ENCODE measurements at regions not wholly inside any gene's neighbourhood (a gene's known extent, or its start where the extent isn't known, plus 50 kb on each side); places are given as distances from the start of the nearest gene placed in this dataset.

DNA sequence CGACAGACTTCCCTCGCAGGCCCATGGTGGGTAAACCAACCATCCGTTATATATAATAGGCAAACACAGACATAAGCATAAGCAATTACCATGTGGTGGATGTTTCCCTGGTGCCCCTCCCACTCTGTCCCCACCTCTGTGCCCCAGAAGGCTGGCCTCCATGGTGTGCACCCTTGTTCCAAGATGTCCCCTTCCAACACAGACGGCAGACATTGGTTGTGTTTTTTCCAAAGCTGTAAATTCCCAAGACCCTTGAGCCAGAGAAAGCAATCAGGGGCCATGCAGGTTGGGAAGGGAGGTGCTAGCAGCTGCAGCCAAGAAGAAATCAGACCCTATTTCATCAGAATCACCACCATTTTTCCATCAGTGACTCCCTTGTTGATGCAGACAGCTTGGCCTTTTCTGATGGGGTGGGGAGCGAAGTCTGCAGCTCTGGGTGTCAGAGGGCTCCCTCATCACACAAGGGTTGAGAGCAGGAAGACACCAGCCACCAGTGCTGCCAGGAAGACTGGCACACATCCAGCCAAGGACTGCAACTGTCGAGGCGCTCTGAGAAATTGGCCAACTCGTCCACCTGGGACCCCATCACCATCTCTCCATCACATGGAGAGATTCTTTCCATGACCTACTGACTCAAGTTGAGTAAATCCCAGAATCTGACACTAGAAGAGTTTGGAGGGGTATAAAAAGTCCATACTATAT lies 86.8 kb upstream of the CHST15 start:
- FAIRE-seq (no peak), DNase-seq (ENCODE audit: low read depth, low spot score) (no peak)
- Histone ChIP-seq H3K79me2 (ENCODE audit: control insufficient read depth, insufficient read depth, low read length) (no peaks in the 10 kb centered on the region), H3K4me2 (ENCODE audit: control insufficient read depth, extremely low read depth, insufficient read depth, low read depth, low read length) (no peak overlapping the region), H3K27me3 (ENCODE audit: control insufficient read depth, extremely low read depth, insufficient read depth, low read length) (no peaks in the 10 kb centered on the region), H3K4me3 (ENCODE audit: control insufficient read depth in 2 of 3, extremely low read depth in 1 of 3, insufficient read depth in 2 of 3, low read depth in 1 of 3, low read length in 3 of 3) (no peak overlapping the region), H3K4me1 (ENCODE audit: control insufficient read depth, extremely low read depth, insufficient read depth, low read length) (peaks cover 19% of the 10 kb centered on the region), H3K27ac (ENCODE audit: control insufficient read depth, insufficient read depth, low read length) (no peak overlapping the region), H3K9me3 (ENCODE audit: control insufficient read depth, low read depth, low read length) (no peaks in the 10 kb centered on the region), H3K9ac (ENCODE audit: control insufficient read depth, extremely low read depth, insufficient read depth, low read length) (no peak overlapping the region), H3K9me1 (ENCODE audit: control insufficient read depth, extremely low read depth, insufficient read depth, low read length) (no peaks in the 10 kb centered on the region), H4K20me1 (ENCODE audit: control insufficient read depth, extremely low read depth, insufficient read depth, low read length) (no peaks in the 10 kb centered on the region), H3K36me3 (ENCODE audit: control insufficient read depth in 2 of 2, extremely low read depth in 1 of 2, insufficient read depth in 2 of 2, low read length in 2 of 2) (no peaks in the 10 kb centered on the region), H2AFZ (ENCODE audit: control insufficient read depth, low read length) (no peak overlapping the region)
- no peak for TF ChIP-seq EZH2 (IDR thresholded peaks at IDR 0.05; ENCODE audit: low read length)
- TF ChIP-seq, protein P1, sequence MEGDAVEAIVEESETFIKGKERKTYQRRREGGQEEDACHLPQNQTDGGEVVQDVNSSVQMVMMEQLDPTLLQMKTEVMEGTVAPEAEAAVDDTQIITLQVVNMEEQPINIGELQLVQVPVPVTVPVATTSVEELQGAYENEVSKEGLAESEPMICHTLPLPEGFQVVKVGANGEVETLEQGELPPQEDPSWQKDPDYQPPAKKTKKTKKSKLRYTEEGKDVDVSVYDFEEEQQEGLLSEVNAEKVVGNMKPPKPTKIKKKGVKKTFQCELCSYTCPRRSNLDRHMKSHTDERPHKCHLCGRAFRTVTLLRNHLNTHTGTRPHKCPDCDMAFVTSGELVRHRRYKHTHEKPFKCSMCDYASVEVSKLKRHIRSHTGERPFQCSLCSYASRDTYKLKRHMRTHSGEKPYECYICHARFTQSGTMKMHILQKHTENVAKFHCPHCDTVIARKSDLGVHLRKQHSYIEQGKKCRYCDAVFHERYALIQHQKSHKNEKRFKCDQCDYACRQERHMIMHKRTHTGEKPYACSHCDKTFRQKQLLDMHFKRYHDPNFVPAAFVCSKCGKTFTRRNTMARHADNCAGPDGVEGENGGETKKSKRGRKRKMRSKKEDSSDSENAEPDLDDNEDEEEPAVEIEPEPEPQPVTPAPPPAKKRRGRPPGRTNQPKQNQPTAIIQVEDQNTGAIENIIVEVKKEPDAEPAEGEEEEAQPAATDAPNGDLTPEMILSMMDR (optimal IDR thresholded peaks at IDR 0.05 in 1 of 3, IDR thresholded peaks at IDR 0.05 in 1 of 3, conservative IDR thresholded peaks at IDR 0.05 in 1 of 3; ENCODE audit: extremely low read depth in 1 of 3, insufficient read depth in 2 of 3, low read length in 3 of 3) = no peak
- dilution Hi-C loops (cut with MboI; ENCODE audit: extremely low pct_ligation_motif_present, low sequenced_read_pairs) = no loop called here

GRCh38 chr10:124179308-124180043 lies 86.1 kb upstream of the CHST15 start:
- no peaks in the 10 kb centered on the region for H3K9me1 ChIP-seq (ENCODE audit: control insufficient read depth, extremely low read depth, insufficient read depth, low read length)
- peaks cover 12% of the 10 kb centered on the region for H3K4me1 ChIP-seq (ENCODE audit: control insufficient read depth, extremely low read depth, insufficient read depth, low read length)
- no peak overlapping the region for H3K27ac ChIP-seq (ENCODE audit: control insufficient read depth, insufficient read depth, low read length)
- no peak overlapping the region for H3K4me3 ChIP-seq (ENCODE audit: control insufficient read depth in 2 of 3, extremely low read depth in 1 of 3, insufficient read depth in 2 of 3, low read depth in 1 of 3, low read length in 3 of 3)
- TF ChIP-seq, protein P1 (optimal IDR thresholded peaks at IDR 0.05 in 1 of 3, IDR thresholded peaks at IDR 0.05 in 1 of 3, conservative IDR thresholded peaks at IDR 0.05 in 1 of 3; ENCODE audit: extremely low read depth in 1 of 3, insufficient read depth in 2 of 3, low read length in 3 of 3) = no peak
- TF ChIP-seq EZH2 (IDR thresholded peaks at IDR 0.05; ENCODE audit: low read length) = no peak
- H3K79me2 ChIP-seq (ENCODE audit: control insufficient read depth, insufficient read depth, low read length) = no peaks in the 10 kb centered on the region
- H2AFZ ChIP-seq (ENCODE audit: control insufficient read depth, low read length) = no peak overlapping the region
- H3K27me3 ChIP-seq (ENCODE audit: control insufficient read depth, extremely low read depth, insufficient read depth, low read length) = no peaks in the 10 kb centered on the region
- H3K9me3 ChIP-seq (ENCODE audit: control insufficient read depth, low read depth, low read length) = no peaks in the 10 kb centered on the region
- H3K36me3 ChIP-seq (ENCODE audit: control insufficient read depth in 2 of 2, extremely low read depth in 1 of 2, insufficient read depth in 2 of 2, low read length in 2 of 2) = no peaks in the 10 kb centered on the region
- H4K20me1 ChIP-seq (ENCODE audit: control insufficient read depth, extremely low read depth, insufficient read depth, low read length) = no peaks in the 10 kb centered on the region
- FAIRE-seq (no peak), DNase-seq (ENCODE audit: low read depth, low spot score) (no peak)
- dilution Hi-C loops (cut with MboI; ENCODE audit: extremely low pct_ligation_motif_present, low sequenced_read_pairs) = no loop called here
- H3K4me2 ChIP-seq (ENCODE audit: control insufficient read depth, extremely low read depth, insufficient read depth, low read depth, low read length) = no peak overlapping the region
- no peak overlapping the region for H3K9ac ChIP-seq (ENCODE audit: control insufficient read depth, extremely low read depth, insufficient read depth, low read length)
